HG02885 (cell line): ENCODE measurements at regions not wholly inside any gene's neighbourhood (a gene's known extent, or its start where the extent isn't known, plus 50 kb on each side); places are given as distances from the start of the nearest gene placed in this dataset.
"Not testable (repeated sequence)": the region's sequence is repeated elsewhere in the genome, so short reads cannot be mapped to it uniquely, and the experiment has no call there.

Experiments used
- ATAC-seq: cut with Tn5 transposase; IDR thresholded peaks from one replicate; pipeline ENCODE4 v1.9.1; 2021; ENCODE audit warnings: mild to moderate bottlenecking; ENCODE audit not compliant: unreplicated experiment, poor library complexity

DNA sequence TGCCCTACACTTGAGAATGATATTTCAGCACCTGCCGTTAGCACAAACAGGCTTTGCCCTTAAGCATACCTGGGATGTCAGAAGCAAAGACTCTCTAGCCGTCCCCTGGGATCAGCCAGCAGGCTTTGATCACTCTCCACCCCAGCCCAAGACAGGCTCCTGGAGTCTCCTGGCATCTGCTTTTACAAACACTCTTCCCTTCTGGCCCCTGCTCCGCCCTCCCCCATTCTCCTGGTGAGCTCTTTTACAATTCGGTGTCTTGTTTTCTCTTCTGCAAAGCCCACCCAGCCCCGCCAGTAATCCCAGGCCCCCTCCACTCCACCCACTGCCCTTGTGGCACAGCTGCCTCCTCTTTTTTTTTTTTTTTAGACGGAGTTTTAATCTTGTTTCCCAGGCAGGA, 50.4 kb downstream of the KATNIP start:
- ATAC-seq, result no peak

DNA sequence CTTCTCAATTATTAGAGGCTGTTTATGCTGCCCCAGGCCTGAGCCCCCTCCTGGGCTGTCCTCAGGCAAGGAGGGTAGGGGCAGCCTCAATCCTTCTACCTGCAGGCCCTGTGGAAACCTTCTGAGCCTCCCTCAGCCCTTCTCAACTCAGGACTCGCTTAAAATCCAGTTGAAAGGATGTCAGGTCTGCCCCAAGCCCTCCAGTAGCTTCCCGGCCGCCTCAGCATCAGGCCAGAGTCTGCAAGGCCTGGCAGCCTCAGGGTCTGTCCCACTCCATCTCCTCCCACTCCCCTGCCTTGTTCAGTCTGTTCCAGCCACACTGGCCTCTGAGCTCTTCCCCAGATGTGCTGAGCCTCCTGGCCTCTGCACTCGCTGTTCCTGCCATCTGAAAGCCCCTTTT, 52.2 kb downstream of the KATNIP start:
- ATAC-seq, result no peak

DNA sequence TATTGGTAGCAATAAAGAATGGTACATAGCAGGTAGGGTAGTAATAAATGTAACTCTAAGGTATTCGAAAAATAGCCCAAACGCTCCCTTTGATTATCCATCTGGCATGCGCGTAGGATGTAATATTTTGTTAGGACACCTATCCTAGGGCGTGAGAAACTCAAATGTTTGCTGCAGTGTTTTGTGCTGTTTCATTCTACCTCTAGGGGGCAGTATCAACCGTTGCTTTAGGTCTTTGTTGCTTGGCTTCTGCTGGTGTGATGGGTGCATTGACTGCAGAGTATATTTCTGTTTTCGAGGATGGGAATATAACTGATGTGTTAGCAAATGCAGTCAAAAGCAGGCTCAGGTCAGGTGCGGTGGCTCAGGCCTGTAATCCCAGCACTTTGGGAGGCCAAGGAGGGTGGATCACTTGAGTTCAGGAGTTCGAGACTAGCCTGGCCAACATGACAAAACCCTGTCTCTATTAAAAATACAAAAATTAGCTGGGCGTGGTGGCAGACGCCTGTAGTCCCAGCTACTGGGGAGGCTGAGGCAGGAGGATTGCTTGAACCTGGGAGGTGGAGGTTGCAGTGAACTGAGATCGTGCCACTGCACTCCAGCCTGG, 55.7 kb downstream of the KATNIP start:
- ATAC-seq, result not testable (repeated sequence)

DNA sequence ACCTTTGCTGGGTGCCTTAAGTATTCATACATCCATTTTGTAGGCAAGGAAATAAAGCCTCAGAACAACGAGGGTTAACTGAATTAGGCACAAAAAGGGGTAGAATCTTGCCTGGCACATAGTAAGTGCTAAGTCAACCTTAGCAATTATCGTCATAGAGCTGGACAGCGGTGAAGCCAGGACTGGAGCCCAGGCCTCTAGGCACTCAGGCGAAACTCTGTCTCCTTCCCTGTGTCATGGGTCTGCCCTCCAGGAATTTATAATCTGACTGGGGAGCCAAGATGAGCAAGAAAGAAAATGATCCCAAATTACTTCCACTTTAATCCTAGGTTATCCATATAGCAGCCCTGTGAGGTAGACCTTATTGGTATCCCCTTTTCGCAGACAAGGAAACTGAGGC, 61.4 kb downstream of the KATNIP start:
- ATAC-seq, result no peak

DNA sequence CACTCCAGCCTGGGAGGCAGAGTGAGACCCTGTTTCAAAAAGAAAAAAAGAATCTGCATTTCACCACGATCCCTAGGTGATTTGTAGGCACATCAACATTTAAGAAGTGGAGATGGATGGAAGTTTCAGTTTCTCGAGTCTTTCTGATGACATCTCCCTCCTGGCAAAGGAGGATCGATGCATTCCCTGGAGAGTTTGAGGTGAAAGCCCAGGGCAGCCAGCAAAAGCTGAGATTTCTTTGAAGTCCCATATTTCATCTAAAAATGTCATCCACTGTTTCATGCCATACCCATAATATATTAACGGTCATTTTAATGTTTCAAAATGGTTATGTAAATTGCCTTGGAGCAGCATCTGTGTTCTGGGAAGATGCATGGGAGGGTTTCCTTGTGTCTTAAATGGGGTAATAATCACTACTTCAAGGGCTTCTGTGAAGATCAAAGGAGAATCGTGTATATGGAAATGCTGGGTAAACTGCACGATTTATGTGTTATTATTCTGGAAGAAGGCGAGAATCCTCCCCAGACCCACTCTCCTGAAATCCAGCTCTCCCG, 63.4 kb downstream of the KATNIP start:
- no peak for ATAC-seq

DNA sequence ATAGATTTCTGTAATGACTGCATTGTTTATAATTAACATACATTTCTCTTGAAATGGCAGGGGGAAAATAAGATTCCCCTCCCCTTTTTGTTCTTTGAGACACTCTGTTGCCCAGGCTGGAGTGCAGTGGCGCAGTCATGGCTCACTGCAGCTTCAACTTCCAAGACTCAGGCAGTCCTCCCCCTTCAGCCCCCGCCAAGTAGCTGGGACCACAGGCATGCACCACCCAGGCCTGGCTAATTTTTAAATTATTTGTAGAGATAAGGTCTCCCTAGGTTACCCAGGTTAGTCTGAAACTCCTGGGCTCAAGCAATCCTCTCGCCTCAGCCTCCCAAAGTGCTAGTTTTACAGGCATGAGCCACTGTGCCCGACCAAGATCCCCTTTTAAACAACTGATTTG, 67.7 kb downstream of the KATNIP start:
- no peak for ATAC-seq

DNA sequence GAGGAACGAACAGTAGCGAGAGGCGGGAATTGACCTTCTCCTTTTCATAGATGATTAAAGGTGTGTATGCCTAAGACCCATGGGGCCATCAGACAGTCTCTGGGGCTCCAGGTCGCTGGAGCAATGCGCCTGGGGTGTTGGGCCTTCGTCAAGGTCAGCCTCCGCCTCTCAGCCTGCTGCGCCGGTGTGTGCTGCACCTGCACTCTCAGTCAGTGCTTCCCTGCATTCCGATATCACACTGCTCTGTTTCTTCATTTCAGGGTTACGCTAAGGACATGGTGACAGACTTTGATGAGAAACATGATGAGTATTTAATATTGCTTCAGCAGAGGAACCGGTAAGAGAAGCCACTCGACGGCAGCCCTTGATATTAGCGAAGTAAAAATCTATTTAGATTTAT, 68.2 kb downstream of the KATNIP start:
- no peak for ATAC-seq

DNA sequence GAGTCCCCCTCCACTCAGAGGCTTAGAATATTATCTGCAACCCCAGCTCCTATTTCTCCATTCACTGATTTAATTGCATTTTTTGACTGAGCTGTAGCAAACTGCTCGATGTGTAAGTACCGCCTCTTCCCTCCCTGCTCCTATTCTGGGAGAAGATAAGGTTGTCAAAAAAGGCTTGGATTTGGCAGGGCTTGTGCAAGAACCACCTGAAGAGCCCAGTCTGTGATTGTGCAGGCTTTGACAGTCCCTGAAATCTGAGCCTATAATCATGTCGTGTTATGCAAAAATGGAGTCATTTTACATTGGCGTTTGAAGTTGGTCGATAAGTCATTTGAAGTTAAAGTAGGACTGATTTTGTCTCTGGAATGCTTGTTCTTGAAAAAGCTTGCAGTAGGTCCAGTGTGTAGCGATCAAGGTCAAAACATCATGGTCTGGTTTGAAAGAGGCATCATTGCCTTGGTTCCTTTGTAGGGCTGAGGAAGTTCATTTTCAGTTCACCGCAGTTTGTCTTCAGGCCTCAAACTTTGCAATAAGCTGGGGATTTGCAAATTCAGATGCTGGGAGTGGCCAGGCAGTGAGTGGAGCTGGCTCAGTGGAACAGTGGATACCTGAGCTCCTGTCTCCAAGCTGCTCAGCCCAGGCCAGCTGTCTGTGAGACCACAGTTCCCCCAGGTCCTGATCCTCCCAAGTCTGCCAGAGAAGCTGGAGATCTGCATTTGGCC, 68.8 kb downstream of the KATNIP start:
- ATAC-seq, result no peak

DNA sequence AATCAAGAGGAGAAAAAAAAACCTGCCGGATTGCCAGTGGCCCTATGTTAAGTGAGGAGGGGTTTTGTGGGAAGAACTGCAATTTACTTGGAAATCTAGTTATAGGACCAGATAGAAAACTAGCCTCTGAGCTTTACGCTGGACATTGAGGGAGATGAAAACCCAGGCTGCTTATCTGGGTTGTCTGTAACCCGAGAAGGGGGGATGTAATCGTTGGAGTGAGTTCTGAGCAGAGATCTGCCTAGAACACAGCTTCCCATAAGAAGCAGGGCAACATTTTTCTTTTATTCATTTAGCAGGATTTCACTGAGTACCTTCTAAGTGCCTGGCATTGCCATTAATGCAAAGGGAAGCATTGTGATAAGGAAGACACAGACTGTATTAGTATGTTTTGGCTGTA, 70.6 kb downstream of the KATNIP start:
- ATAC-seq, result no peak

DNA sequence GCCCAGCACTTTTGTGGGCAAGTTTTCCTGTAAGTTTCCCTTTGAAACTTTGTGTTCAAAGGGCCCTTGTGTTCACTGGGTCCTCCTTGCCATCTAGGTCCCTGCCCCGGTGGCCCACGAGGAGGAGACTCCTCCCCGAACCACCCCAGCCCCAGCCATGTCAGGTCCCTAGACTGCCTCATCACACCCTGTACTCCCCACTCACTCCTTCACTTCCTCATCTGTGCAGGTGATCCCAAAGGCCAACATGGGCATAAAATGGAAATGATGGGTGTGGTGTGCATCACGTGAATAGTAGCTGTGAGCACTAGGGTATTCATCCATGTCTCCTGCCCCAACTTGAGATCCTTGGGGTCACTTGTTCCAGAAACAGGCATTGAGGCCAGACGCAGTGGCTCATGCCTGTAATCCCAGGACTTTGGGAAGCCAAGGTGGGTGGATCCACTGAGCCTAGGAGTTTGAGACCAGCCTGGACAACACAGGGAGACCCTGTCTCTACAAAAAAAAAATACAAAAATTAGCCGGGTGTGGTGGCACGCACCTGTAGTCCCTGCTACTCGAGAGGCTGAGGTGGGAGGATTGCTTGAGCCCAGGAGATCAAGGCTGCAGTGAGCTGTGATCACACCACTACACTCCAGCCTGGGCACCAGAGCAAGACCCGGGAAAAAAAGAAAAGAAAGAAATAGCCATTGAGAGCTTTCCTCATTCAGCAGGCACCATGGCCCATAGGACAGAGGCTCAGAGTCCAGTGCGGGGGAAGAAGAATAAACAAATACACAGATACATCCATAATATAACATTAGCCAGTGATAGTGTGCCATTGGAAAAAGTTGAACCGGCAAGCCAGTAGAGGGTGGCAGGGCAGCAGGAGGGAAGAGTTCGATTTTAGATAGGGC, 74.5 kb downstream of the KATNIP start:
- no peak for ATAC-seq

DNA sequence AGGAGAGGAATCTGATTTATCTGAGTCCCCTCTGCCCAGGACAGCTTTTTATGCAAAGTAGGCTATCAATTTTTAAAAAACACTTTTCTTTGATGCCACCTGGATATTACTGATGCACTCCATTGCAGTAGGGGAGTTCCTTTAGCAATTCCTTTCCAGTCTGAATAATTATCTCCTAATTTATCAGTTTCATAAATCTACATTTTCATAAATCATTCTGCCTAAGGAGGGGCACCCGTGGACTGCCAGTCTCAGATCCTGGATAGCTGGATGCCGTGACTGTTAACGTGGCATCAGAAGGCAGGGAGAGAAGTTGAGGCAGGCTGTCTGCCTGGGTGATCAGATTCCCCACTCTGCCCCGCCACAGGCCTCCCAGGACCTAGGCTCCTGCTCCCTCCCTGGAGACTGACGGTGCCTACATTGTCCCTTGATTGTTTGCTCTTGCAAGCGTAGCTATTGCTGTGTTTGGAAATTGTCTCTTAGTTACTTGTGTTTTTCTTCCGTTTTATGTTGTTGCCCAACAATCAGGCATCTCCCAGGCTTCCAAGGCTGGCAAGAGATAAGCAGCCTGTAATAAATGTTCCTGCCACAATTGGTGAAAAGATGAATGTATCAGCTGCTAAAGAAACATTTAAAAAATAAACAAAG, 75.2 kb downstream of the KATNIP start:
- no peak for ATAC-seq

DNA sequence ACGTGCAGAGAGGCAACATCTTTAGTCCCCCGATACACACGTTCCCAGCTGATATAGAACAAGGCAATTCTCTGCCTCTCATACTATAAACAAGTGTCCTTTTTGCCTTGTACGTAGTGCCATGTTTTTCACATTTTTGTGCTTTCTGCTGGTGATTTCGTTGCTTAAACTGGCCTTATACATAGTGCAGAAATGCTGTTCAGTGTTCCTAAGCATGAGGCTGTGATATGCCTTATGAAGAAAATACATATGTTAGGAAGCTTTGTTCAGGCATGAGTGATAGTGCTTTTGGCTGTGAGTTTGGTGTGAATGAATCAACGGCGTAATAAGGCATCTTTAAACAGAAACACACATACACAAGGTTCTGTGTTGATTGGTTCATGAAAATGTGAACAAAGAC, 77.2 kb downstream of the KATNIP start:
- ATAC-seq, result no peak

DNA sequence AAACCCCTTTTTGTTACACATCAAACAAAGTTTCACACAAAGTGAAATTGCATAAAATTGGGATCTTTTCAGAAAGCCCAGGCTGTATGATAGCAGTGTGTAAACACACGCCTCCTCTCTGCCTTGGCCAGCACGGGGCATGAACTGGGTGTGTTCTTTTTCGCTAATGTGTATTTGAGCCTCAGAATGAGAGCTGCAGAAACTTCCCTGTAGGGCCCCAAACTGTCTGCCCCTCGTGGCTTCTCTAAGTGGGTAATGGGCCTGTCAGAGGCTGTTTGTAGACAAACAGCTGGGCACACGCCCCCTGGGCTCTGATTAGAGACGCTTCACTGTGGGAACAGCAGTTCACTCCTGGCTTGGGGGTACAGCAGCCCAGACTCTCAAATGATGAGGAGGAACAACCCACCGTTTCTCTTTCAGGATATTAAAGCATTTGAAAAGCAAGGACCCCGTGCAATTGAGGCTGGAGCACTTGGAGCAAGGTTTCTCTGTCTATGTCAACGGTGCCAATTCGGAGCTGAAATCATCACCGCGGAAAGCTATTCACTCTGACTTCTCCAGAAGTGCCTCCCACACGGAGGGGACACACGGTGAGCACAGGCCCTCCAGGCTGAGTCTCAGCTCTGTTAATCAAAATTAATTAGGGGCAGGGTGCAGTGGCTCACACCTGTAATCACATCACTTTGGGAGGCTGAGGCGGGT, 78.4 kb downstream of the KATNIP start:
- ATAC-seq, result no peak

DNA sequence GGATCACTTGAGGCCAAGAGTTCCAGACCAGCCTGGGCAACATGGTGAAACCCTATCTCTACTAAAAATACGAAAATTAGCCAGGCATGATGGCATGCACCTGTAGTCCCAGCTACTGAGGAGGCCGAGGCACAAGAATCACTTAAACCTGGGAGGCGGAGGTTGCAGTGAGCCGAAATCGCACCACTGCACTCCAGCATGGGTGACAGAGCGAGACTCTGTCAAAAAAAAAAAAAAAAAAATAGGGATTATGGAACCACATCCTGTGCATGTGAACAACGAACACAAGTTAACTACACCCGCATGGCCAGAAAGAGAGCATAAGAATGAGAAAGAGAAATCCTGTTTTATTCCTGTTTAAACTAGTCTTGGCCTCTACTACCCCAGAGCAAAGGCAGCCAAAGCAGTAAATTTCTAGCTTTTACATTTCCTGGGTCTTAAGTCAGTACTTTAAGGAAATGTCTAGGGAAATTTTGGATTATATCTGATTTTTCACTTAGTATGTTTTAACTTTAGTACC, 79.1 kb downstream of the KATNIP start:
- ATAC-seq, result not testable (repeated sequence)

DNA sequence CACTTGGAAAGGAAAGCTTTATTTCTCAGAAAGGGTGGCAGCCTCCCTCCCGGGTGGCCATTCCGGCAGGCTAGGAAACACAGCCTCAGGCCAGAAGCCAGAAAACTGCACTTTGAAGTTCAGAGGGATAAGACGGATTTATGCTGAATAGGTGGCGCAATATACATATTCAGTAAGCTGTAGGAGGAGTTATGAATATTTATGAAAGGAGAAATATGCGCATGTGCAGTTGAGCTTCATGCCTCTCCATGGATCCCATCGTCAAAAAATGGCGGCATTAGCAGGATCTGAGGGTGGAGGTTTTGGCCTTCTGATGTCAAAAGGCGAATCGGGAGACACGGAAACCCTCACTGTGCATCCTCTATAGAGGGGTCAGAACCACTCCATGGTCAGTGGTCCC, 82.3 kb downstream of the KATNIP start:
- no peak for ATAC-seq

DNA sequence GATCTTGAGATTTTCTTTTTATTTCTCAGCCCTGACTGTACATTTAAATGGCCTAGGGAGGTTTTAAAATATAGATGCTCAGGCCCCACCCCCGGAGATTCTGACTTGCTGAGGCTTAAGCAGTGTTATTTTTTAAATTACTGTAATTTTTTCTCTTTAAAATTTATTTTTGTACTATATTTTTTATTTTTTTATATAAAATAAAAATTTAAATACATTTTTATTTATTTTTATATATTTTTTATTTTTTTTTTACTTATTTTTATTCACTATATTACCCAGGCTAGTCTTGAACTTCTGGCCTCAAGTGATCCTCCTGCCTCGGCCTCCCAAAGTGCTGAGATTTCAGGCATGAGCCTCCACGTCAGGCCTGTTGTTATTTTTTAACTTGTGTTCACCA, 83.3 kb downstream of the KATNIP start:
- no peak for ATAC-seq

DNA sequence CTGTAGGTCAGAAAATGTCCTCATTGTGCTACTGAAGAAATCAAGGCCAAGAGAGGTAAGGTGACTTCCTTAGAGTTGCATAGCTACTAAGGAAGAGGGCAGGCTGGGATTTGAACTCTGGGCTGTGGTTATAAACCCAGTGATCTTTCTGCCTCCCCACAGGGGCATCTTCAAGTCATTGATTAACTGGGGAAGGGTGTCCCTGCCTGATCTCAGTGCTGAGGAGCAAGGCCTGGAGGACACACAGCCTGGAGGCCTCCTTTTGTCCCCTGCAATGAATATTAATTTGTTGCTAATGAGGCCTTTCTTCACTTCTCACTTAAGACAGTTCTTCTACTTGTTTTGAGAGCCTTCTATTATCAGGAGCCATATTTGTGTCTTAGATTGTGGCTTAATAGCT, 83.8 kb downstream of the KATNIP start:
- ATAC-seq, result no peak

DNA sequence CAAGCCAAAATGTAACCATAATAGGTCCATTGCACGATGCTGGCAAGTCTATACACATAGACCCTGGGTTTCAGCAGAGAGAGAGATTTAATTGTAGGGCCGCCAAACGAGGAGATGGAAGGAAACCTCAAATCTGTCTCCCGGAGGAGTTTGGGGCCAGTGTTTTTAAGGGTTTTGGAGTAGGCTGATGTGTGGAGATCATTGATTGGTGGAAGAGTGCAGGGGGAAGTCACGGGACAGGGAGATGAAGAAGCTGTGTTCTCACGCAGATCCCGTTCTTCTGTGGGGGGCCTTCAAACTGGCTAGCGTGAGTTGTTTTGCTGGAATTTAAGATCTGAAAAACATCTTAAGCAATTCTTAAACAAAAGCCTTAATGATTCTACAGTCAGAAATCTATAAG, 84.8 kb downstream of the KATNIP start:
- no peak for ATAC-seq

DNA sequence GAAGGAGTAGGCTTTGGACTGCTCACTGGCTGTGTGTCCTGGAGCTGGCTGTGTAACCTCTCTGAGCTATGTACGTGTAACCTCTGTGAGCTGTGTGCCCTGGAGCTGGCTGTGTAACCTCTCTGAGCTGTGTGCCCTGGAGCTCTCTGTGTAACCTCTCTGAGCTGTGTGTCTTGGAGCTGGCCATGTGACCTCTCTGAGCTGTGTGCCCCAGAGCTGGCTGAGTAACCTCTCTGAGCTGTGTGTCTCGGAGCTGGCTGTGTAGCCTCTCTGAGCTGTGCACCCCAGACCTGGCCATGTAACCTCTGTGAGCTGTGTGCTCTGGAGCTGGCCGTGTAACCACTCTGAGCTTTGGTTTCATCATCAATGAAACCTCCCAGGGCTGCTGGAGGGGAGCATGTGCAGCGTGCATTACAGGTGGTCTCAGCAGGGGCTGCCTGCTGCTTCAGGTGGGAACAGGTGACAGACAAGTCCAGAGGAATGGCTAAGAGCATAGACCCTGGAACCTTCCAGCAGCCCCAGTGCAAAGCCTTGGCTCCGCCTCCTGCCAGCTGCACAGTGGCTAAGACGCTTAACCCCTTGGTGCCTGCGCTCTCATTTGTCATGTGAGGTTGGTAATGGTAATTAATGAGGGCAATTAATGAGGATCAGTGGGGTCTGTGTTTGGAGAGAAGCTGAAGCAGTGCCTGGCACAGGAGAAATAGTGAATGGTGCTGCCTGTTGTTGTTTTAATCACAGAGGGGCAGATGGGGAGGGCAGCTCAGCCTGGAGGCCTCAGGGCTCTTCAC, 86.7 kb downstream of the KATNIP start:
- no peak for ATAC-seq
